Superior temporal gyrus (tissue), 1 donor: ENCODE measurements at regions not wholly inside any gene's neighbourhood (a gene's known extent, or its start where the extent isn't known, plus 50 kb on each side); places are given as distances from the start of the nearest gene placed in this dataset.

Source experiments
- DNase-seq: peaks from one replicate; pipeline ENCODE4 v3.0.0-alpha.2; 2016; ENCODE audit errors: extremely low spot score

DNA sequence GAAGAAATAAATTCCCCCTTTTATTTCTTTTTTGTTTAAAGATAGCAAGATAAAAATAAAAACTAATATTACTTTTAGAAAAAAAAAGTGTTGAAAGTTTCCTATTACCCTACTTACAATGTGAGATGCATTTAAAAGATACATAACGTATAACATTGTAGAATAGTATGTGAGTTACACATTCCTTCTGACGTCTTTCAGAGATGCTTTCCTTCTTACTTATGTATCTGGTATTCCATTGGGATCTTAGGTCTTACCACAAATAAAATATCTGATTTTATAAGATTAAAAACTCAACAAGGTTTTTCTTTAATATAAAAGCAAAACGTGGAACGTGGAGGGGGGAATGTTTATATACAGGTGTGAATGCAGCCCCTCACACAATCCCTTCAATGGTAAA, 147.2 kb upstream of the ETS2 start:
- no peak for DNase-seq

DNA sequence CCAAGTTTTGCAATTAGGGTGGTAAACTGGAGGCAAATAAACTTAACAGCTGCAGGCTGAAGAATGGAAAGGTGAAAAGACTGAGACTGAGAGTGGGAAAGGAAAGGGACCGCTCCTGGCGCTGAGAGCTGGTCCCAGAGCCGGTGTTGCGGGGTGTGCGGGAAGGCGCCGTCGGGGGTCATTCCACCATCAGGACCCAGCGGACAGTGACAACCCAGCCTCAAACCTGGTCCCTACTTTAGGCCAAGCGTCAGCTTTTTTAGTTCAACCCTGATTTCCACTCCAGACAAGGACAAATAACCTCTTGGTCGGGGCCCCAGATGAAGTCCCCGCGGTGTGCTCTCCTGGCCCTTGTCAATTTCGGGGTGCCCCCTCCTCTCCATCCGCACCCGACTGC, 145.8 kb upstream of the ETS2 start:
- no peak for DNase-seq

DNA sequence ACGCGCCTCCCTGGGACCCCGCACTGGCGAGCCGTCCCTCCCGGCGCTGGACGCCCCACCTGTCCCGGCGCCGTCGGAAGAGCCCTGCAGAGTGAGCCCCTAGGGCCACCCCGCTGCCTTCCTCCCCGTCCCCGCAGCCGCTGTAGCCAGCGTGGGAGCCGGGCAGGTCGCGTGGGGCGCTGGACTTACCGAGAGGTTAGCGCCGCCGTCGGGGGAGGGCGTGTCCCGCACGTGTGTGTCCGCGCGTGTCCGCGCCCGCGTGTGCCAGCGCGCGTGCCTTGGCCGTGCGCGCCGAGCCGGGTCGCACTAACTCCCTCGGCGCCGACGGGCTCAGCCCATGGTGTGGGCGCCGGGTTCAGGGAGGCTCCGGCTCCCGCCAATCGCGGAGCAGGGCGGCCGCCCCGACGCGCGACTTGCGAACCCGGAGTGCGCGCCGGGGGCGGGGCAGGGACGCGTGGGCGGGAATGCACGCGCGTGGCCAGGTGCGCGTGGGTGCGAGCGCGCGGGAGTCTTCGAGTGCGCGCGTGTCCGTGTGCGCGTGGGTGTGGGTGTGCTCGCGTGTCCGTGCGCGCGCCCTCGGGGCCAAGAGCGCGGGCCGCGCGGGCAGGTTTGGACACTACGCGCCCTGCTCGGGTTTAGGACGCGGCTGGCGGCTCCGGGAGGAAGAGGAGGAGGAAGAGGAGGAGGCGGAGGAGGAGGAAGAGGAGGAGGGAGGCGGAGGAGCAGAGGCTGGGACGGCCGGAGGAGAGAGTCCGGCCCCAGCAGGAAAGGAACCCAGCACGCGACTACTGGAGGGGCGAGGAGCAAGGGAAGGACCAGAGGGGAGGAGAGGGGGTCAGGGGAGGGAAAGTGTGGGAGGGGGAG, 145.2 kb upstream of the ETS2 start:
- DNase-seq, result no peak

DNA sequence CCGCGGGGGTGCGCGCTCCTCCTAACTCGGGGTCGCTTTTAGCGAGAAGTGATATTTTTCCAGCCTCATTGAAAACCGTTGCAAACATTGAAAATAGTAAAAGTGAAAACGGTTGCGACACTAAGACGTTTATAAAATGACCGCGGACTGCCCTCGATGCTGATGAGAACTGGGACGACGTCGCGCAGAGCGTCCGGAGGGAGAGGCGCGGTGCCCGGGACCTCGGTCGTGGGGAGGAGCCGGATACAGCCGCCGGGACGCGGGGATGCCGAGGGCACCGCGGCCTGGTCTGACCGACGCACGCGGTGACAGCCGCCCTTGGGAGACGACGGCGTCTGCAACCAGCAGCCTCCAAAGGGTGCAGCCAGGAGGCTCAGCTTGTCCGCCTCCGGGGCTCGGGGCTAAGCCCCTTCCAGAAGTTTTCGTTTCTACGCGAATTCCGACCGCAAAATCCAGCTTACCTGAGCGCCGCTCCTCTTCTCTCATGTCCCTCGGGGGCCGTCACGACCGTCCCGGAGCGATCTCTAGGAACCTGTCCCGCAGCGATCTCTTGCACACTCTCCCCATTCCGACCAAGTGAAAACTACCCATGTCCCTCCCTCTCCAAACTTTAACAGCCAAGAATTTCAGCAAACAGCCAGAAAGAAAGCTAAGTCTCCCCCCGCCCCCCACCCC, 144.4 kb upstream of the ETS2 start:
- DNase-seq, result no peak

DNA sequence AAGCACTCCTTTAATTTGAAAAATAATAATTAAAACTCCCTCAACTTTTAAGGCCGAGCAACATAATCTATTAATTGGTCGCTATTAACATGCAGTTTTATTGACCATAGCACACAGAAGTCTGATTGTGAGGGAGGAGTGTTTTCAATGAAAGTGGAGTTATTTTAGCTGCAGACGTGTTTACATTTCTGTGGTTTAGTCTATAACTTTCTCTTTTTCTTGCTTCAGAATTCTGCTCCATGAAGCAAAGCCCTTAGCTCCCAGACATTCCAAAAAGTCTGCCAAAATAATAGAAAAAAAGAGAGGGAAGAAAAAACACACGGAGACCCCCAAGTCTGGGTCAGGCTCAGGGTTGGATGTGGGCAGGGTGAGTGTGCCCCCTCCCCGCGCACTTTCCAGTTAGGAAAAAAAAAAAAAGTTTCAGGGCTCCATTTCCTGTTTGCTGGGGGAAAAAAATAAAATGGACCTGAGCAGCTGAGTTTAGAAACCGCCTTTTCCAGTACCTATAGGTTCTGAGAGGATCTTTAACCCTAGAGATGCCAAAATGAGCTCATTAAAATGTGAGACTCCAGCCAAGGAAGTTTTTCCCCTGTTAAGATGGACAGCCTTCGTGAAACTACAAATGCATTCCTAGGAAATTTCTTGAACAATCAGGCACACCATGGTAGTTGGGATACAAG, 143.7 kb upstream of the ETS2 start:
- no peak for DNase-seq

DNA sequence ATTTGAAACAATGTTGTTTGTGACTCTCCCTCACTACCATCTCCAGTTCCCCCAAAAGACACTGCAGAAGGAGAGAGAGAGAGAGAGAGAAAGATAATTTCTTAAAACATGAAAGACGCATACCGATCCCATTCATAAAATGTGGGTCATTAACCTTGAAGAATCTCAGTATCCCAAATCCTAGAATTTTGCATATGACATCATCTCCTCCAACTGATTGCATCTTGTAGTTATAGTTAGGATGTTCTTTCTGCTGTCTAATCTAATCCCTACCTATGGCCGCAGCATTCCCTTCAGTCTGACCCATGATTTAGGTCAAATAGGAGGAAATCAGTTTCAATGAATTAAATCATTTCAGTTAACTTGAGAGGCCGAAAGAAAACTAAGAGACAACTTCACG, 142.4 kb upstream of the ETS2 start:
- DNase-seq, result no peak

DNA sequence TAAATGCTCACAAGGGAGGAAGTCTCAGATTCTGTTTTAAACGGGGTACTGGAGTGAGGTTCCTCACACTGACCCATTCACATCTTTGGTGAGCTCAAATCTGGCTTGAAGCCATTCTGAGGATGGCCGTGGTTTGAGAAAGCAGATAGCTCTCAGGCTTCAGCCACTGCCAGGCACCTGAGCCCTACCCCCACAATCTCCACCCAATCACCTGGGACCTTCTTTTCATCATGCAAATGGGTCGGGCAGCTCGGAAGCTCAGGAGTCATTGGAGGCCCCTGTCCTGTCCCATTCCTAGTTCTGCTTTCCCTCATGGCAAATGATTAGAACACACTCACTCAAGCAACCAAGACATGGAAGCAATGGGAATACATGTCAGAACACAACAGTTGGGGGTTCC, 141.4 kb upstream of the ETS2 start:
- DNase-seq, result no peak

DNA sequence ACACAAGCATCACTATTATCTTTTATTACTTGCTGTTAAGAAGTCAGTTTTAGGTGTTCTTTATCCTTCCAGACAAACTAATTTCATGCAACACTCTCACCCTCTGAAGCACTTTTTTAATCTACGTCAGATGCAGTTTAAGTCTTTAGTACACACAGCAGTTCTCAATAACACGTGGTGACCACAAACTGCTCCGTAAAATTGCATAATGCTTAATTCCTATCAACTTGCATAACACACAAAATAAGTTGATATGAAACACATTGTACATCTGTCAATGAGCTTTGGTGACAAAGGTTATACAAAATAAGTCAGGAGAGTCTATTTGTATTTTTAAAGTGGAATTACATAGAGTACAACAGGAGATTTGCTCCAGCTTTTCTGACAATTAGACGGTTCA, 140.9 kb upstream of the ETS2 start:
- DNase-seq, result no peak

DNA sequence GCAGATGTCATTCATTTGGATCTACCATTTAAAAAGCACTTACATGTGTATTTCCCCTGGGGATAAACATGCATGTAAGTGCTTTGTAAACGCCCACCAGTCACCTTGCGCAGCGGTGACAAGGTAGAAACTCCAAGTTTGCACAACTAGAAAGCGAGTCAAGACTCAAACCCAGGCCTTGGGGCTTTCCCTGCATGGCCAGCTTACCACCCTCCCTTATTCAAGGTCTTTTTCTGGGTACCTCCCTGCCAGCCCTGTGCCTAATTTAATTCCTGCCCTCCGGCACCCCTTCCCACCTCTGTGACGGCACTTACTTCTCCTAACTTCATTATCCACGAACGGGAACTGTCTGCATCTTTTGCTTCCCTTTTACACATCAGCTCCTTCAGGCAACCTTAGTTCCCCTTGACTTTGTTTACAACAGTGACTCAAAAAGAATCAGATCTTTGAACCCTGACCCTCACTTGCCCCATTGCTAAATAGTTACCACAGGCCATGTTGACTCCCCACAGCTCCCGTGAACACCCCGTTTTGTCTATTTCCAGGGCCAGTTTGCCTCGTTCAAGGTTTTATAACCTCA, 138.3 kb upstream of the ETS2 start:
- no peak for DNase-seq

DNA sequence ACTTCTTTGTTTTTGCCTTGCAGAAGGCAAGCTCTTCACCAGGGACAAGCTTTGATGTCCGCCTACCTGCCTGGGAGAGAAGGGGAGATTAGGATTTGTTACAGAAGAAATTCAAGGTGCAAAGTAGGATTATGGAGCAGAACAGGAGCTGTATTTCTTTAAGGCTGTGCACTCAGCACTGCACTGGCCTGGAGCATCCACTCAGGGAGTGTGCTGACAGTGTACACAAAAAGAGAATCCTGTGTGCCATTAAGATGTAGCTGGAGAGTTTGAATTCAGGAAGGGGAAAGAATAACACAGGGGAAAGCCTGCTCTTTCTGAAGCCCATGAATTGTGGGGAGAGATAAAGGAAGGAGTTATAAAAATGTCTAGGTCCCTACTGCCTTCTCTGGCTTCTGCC, 137.7 kb upstream of the ETS2 start:
- DNase-seq, result no peak

DNA sequence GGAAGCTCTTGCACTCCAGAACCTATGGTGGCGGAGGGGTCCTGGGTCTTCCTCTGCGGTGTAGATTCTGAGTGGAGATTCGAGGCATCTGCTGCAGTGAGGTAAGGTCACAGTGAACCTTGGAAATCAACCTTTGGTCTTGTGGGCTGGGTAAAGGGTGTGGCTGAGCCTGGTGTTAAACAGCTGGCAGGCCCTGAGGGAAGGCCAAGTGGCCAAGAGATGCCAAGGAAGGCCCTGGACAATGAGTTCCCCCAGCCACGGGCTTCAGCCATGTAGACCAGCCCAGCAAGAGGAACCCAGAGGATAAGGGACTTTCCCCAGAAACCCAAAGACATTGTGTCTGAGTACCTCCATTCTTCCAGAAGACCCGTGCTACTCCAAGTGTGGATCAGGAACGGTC, 137.2 kb upstream of the ETS2 start:
- DNase-seq, result no peak

DNA sequence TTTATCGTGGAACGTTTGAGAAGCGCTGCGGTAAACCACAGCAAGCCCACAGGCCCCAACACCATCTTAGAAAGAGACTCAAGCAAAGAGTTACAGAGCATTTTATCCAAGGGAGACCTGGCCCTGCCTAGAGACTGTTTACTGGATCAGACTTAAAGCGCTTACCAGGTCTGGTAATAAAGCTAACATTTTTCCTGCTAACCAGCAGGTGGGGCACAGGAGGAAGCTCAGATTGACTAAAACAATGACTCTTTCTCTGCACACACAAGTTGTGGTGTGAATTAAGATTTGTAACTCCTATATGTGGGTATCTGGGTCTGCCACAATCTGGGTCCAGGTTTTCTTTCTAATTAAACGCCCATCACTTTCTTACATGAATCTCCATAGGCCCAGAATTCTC, 136.5 kb upstream of the ETS2 start:
- no peak for DNase-seq

DNA sequence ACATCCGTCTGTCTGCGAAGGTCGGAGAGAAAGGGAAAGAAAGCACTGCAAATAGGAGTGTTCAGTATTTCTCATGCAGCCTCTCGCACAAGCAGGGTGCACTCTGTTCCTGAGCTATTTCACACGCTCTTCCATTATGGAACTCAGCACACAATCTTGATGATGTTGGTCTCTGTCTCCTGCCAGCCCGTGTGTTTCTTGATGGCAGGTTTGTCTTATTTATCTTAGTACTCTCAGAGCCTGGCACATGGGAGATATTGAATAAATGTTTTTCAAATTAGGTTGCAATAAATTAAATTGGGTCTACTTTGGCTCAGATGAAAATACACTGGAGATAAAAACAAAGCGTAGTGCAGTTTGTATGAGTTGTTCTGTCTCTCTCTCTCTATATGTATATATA, 134.9 kb upstream of the ETS2 start:
- DNase-seq, result no peak

DNA sequence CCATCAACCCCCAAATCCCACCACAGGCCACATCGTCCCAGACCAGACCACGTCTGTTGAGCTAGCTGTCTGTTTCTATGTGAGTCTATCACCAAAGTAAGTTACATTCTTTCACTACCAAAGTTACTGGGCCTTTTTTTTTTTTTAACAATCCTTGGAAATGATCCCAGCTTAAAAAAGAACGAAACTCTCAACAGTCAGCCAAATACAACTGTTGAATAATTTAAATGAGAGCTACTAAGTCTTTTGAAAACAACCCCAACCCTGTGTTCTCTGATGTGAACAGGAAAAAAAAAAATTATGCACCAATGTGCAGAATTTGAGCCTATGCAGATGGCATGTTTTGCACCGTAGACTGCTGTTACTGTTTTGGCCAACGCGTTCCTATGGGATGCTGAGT, 134.0 kb upstream of the ETS2 start:
- no peak for DNase-seq

DNA sequence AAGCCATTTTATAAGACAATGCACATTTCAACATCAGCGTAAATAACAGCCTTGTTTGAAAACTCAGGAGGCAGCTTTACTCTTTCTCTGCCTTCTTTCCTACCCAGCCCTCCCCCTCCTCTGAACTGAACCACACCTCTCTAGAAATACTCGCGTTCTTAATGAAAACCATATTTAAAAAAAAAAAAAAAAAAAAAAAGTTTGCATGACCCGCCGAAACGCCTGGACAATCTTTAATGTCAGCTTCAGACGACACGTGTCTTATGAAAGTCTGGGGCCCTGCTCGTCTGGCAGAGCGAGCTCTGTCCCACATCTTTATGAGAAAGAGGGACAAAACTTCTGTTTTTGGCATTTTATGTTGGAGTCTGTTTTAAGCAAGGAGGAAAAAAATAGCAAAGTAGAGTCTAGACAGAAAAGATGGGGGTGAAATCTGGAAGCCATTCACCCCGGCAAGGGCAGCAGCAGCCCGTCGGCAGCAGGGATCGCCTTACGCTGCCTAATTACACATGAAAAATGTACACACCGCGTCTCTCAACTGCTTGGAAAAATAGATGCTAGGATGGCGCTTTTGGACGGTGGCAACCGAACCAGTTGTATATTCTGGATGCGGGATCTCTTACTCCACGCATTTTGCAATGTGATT, 130.4 kb upstream of the ETS2 start:
- no peak for DNase-seq

DNA sequence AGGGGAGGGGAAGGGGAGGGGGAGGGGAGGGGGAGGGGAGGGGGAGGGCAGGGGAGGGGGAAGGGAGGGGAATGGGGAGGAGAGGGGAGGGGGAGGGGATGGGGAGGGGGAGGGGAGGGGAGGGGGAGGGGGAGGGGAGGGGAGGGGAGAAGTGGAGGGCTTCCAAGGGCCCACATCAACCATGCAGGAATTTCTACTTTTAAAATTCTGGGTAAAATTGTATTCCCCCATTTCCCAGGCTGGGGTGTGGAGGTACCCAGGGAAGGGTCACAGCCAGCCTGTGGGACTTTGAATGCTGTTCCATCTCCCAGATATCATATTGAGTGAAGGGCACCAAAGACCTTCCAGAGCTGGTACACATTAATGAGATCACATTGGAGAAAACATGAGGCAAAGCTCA, 126.9 kb upstream of the ETS2 start:
- DNase-seq, result no peak

DNA sequence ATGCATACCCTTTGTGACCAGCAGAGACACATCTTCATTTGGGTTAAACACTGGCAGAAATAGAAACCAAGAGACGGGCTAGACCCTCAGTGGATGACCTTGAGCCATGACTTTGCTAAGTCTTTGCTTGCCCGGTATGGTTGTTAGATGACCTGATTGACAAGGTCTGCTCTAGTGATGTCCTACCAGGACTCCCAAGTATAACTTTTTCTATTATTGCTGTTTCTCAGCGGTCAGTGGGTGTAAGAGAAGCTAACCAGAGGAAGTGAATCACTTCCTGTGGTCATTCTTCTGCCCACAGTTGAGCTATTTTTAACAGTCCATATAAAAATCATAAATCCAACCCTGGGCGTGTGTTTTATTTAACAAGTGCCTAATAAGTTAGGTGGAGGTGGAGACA, 126.2 kb upstream of the ETS2 start:
- DNase-seq, result no peak

DNA sequence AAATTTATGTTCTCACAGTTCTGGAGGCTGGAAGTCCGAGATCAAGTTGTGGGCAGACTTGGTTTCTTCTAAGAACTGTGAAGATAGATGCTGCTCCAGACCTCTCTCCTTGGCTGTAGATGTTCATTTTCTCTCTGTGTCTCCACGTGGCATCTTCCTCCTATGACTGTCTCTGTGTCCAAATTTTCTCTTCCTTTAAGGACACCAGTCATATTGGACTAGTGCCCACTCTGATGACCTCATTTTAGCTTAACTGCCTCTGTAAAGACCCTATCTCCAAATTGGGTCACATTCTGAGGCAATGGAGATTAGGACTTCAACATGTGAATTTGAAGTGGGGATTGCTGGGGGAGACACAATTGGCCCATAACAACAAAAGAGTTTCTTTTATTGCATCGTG, 125.3 kb upstream of the ETS2 start:
- no peak for DNase-seq

DNA sequence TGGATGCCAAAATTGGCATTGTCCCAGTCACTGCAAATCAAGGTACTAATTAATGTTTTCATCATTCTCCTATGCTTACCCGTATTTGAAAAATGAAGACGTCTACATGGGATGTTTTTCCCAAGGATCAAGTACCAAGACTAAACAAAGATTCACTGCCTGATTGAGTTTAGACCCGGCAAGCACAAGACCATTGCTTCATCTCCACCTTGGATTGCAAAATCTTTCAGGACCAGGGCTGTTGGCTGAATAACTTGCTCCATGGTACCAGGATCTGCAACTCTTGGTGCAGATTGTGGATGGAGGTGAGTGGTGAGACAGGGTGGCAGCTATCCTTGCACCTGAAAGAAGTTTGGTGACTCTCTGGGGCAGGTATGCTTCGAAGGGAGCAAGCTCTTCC, 122.5 kb upstream of the ETS2 start:
- no peak for DNase-seq

DNA sequence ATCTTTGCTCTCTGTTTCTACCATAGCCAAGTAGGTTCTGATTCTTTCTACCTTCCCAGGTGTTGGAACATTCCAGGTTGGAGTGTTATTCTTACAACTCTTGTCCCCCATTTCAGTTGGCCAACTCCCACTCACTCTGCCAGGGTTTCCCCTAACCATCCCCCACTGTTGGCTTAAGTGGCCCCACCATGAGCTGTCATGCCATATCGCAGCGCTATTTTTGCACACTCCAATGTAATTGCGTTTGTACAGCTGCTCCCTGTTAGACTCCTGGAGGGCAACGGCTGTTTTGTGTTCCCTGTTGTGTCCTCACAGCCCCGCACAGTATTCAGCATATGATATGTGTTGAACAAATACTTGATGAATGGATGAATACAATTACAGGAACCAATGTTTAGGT, 117.7 kb upstream of the ETS2 start:
- no peak for DNase-seq

DNA sequence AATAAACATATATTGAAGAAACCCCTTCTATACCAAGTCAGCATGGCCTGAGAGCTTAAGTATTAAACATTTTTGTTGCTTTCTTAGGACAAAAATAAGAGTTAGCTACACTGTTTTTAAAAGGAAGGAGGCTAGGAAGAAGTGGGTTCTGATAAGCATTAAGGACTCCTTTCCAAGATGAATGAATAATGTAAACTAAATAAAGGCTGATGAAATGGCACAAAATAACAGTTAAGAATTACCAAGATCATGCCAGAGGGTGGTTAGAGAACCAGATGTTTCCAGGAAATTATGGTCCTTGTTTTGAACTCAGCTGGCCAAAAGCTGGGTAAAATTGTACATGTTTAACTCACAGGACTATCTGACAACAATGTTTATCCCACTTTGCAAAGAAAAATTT, 114.1 kb upstream of the ETS2 start:
- no peak for DNase-seq

DNA sequence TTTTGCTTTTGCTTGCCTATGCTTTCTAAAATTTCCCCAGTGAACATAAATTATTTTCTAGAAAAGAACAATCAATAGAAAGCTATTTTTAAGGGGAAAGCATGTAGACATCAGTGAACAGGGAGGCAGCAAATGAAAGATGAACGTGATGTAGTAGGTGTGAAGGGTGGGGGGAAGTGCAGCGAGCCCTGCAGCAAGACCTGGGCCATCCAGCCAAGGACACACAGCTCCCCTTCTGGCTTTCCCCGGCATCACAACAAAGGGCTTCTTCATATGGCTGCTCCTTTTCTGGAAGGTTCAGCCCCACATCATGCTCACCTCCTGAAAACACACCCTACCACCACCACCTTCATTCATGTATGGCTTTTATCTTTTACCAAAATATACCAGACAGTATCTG, 109.2 kb upstream of the ETS2 start:
- DNase-seq, result no peak
